Peyer's patch (tissue), 4 donors: ENCODE measurements at regions not wholly inside any gene's neighbourhood (a gene's known extent, or its start where the extent isn't known, plus 50 kb on each side); places are given as distances from the start of the nearest gene placed in this dataset.

ENCODE experiments used
- CTCF ChIP-seq, 6 experiments: fragments of 450-650 bp in 4 of 6; fragments of 200-600 bp in 2 of 6; sonication (generic) in 1 of 6; IDR thresholded peaks; one replicate each; pipeline ENCODE4 v1.5.1; 2017 to 2019; ENCODE audit warnings: antibody characterized with exemption in 6 of 6, mild to moderate bottlenecking in 3 of 6, moderate library complexity in 1 of 6
- POLR2A ChIP-seq, 2 donors: fragments of 450-650 bp; IDR thresholded peaks; one replicate each; pipeline ENCODE4 v1.5.1; 2017; ENCODE audit warnings: antibody characterized with exemption in 2 of 2, mild to moderate bottlenecking in 2 of 2, moderate library complexity in 2 of 2

DNA sequence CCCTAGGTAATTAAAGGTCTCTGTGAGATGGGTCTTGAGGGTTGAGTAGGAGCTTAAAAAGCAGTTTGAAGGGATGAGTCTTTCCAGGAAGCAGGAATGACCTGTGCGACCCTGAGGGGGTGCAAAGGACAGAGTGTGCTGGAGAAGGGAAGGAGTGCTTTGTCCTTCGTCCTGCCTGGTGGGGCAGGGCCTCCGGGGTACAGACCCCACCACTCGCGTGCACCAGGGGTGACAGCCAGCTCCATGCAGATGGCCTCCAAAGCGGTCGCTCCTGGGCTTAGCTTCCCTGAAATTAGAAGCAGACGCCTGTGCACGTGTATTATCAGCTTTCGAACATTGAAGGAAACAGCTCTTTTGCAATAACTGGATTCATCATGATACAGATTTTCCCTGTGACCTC is 959.8 kb downstream of the BRD1 start:
- TF ChIP-seq POLR2A (IDR thresholded peaks at IDR 0.05), result no peak
- no peak for TF ChIP-seq CTCF (IDR thresholded peaks at IDR 0.05)
